SK-N-MC (cell line): ENCODE measurements at regions not wholly inside any gene's neighbourhood (a gene's known extent, or its start where the extent isn't known, plus 50 kb on each side); places are given as distances from the start of the nearest gene placed in this dataset.

ENCODE experiments used
- DNase-seq: peaks from one replicate; pipeline ENCODE4 v3.0.0-alpha.2; 2011; ENCODE audit warnings: low read depth, low spot score
- H3K27ac ChIP-seq: fragments of 200-600 bp; sonication (generic); 2 replicates; pipeline ENCODE4 v1.5.1; 2016; ENCODE audit warnings: mixed run types
- H3K36me3 ChIP-seq: fragments of 200-600 bp; sonication (generic); 2 replicates; pipeline ENCODE4 v1.6.1; 2017; ENCODE audit warnings: antibody characterized with exemption, low read length, mixed read lengths; ENCODE audit not compliant: insufficient read depth
- H3K4me3 ChIP-seq: fragments of 200-600 bp; sonication (generic); 2 replicates; pipeline ENCODE4 v1.5.1; 2016
- H3K9ac ChIP-seq: fragments of 200-600 bp; sonication (generic); 2 replicates; pipeline ENCODE4 v1.8.0; 2017; ENCODE audit warnings: mixed run types, mixed read lengths; ENCODE audit not compliant: insufficient read length
- H3K9me3 ChIP-seq: fragments of 200-600 bp; sonication (generic); 2 replicates; pipeline ENCODE4 v1.6.1; 2017; ENCODE audit warnings: low read depth, mild to moderate bottlenecking, antibody characterized with exemption, low read length, moderate library complexity, mixed read lengths
- EZH2 ChIP-seq: fragments of 200-600 bp; sonication (generic); IDR thresholded peaks from one replicate; pipeline ENCODE4 v1.6.1; 2017; ENCODE audit warnings: antibody characterized with exemption
- FOXP2 ChIP-seq: optimal IDR thresholded peaks from 2 replicates; pipeline ENCODE3; 2011; ENCODE audit warnings: mild to moderate bottlenecking, moderate library complexity; ENCODE audit not compliant: insufficient read depth; ENCODE audit errors: extremely low read length, control extremely low read depth
- POLR2AphosphoS5 ChIP-seq: IDR thresholded peaks from 2 replicates; pipeline ENCODE4 v1.6.1; 2012; ENCODE audit warnings: mild to moderate bottlenecking, low read depth, low read length, borderline replicate concordance

DNA sequence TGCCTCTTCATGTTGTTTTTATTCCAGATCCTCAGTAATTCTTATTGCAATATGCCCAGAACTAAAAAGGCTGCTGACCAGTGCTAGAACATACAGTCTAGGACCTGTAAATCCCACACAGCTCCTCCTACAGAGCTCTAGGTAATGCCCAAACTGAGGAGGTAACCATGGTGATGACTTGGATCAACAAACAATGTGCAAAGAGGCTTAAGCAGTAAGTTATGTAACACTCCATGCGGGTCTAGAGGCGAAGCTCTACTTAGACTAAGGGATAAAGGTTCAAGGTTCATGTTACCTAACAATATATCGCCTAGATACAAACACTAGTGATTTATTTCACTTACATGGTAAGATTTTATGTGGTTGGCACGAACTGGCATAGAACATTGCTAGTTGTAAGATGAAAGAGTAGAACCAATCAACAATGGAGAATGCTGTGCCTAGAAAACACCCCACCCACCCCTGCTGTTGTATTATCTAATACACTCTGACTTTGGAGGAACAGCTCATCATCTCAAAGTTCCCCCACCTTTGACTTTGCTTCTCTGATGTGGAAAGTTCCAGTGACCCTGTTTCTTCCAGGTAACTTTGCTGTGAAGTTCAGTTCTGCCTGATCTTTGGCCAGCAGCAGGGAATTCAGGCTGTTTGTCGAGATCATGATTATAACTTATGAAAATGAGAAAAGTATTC, 242.4 kb downstream of the ALDH8A1 start:
- DNase-seq, result no peak
- Histone ChIP-seq H3K4me3 (no peak overlapping the region), H3K9ac (no peak overlapping the region), H3K36me3 (no peaks in the 10 kb centered on the region), H3K27ac (no peak overlapping the region), H3K9me3 (no peaks in the 10 kb centered on the region)
- TF ChIP-seq EZH2, result no peak

DNA sequence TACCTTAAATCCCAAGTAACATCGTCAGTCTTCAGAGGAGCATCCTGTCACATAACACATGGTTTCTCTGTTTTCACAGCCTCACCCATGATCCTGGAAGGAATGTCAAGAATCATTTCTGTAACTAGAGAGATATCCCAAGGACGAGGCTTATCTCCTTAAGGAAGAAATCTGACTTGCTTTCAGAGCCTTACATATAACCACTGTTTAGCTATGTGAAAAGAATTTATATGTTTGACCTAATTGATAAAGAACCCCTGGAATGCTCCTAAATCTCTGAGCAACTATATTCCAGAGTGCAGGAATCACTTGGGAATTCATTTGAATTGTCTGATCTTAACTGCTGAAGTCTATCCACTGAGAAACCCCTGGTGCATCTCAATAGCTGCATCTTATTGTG, 243.1 kb downstream of the ALDH8A1 start:
- Histone ChIP-seq H3K27ac (no peak overlapping the region), H3K9me3 (no peaks in the 10 kb centered on the region), H3K4me3 (no peak overlapping the region), H3K36me3 (no peaks in the 10 kb centered on the region), H3K9ac (no peak overlapping the region)
- TF ChIP-seq EZH2 (no peak), POLR2AphosphoS5 (no peak), FOXP2 (no peak)
- no peak for DNase-seq

DNA sequence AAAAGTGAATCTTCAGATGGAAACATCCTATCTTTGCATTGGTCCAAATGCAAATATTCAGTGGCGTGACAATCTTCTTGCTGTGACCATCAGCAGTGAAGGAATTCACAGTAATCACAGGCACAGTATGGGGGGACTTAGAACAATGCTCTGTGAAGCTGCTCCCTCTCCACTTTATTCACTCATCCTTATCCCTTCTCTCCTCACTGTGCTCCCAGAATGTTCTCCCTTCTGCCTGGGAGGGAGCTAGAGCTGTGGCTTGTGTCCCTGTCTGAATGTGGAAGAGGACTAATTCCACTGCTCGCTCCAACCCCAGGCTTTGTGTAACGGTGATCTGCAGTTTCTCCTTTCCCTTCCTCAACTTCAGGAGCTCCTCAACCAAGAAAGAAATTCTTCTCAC, 243.7 kb downstream of the ALDH8A1 start:
- Histone ChIP-seq H3K9ac (no peak overlapping the region), H3K4me3 (no peak overlapping the region), H3K9me3 (no peaks in the 10 kb centered on the region), H3K36me3 (no peaks in the 10 kb centered on the region), H3K27ac (no peak overlapping the region)
- no peak for TF ChIP-seq EZH2
- TF ChIP-seq POLR2AphosphoS5, result no peak
- no peak for TF ChIP-seq FOXP2
- no peak for DNase-seq

DNA sequence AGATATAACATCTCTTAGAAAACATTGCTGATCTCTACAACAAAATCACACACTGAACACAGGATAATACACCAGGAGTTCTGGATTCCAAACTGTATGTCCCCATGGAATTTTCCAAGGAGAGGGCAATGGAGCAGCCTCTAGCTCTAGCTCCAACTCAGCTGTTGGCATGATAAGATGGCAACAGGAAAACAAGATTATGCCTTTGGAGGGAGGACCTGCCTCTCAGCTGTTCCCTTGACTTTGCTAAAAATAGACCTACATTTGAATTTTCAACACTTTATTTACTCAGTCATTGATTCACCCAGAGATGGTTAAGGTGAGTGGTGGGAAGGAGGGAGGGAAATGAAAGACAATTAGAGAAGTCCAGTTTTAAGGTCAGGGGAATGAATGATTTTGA, 246.7 kb downstream of the ALDH8A1 start:
- DNase-seq, result no peak
- no peak overlapping the region for H3K27ac ChIP-seq
- H3K9me3 ChIP-seq, result no peaks in the 10 kb centered on the region
- TF ChIP-seq EZH2, result no peak
- TF ChIP-seq FOXP2, result no peak
- no peak for TF ChIP-seq POLR2AphosphoS5
- H3K9ac ChIP-seq, result no peak overlapping the region
- H3K36me3 ChIP-seq, result no peaks in the 10 kb centered on the region
- no peak overlapping the region for H3K4me3 ChIP-seq

DNA sequence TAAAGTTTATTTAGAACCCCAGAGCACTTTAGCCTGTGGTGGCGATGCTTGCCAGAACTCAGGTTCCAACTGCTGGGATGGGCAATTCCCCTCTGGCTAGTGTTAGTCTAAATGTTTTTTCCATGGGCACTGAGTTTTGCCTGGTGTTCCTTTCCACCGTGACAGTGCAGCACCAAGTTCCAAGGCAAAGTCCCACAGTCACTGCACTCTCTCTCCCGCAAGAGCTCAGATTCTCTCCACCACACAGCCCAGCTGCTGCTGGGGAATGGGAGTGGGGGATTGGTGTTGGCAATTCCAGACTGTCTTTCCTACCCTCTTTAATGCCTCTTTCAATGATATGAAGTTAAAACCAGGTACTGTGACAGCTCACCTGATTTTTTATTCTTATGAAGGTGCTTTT, 247.6 kb downstream of the ALDH8A1 start:
- no peak for DNase-seq
- Histone ChIP-seq H3K4me3 (no peak overlapping the region), H3K27ac (no peak overlapping the region), H3K36me3 (no peaks in the 10 kb centered on the region), H3K9ac (no peak overlapping the region), H3K9me3 (no peaks in the 10 kb centered on the region)
- TF ChIP-seq POLR2AphosphoS5, result no peak
- no peak for TF ChIP-seq EZH2

DNA sequence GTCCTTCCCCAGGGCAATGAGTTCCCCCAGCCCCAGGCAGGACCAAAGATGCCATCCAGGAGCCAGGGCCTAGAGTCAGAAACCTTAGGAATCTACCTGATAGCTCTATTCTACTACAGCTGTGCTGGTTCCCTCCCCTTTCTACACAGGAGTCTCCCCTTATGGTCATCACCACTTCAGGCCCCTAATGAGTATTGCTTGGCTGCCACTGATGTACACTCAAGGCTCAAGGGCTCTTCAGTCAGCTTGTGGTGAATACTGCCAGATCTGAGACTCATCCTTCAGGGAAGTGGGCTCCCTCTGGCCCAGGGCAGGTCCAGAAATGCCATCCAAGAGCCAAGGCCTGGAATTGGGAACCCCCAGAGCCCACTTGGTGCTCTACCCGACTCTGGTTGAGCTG, 248.6 kb downstream of the ALDH8A1 start:
- no peaks in the 10 kb centered on the region for H3K9me3 ChIP-seq
- H3K9ac ChIP-seq, result no peak overlapping the region
- H3K4me3 ChIP-seq, result no peak overlapping the region
- no peak overlapping the region for H3K27ac ChIP-seq
- no peak for DNase-seq
- TF ChIP-seq POLR2AphosphoS5 (no peak), FOXP2 (no peak), EZH2 (no peak)
- no peaks in the 10 kb centered on the region for H3K36me3 ChIP-seq

DNA sequence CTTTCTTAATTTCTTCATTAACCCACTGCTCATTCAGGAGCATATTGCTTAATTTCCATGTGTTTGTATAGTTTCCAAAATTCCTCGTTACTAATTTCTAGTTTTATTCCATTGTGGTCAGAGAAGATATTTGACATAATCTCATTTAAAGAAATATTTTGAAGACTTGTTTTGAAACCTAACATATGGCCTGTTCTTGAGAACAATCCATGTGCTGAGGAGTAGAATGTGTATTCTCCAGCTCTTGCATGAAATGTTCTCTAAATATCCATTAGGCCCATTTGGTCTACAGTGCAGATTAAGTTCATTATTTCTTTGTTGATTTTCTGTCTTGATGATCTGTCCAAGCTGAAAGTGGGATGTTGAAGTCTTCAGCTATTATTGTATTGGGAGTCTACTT, 251.7 kb downstream of the ALDH8A1 start:
- no peak for DNase-seq
- Histone ChIP-seq H3K27ac (no peak overlapping the region), H3K36me3 (no peaks in the 10 kb centered on the region), H3K9me3 (no peaks in the 10 kb centered on the region), H3K4me3 (no peak overlapping the region), H3K9ac (no peak overlapping the region)
- TF ChIP-seq EZH2, result no peak
- TF ChIP-seq FOXP2, result no peak
- no peak for TF ChIP-seq POLR2AphosphoS5

DNA sequence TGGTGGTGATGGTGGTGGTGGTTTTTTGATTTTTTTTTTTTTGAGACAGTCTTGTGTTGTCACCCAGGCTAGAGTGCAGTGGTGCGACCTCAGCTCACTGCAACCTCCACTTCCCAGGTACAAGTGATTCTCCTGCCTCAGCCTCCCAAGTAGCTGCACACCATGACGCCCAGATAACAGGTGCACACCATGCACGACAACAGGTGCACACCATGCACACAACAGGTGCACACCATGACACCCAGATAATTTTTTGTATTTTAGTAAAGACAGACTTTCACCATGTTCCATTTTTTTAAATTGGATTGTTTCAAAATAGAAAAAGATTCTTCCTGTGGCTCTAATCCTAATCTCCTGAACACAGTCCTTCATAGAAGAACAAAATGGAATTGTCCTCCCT, 257.9 kb downstream of the ALDH8A1 start:
- TF ChIP-seq POLR2AphosphoS5 (no peak), EZH2 (no peak), FOXP2 (no peak)
- H3K27ac ChIP-seq, result no peak overlapping the region
- H3K9ac ChIP-seq, result no peak overlapping the region
- DNase-seq, result no peak
- H3K4me3 ChIP-seq, result no peak overlapping the region
- no peaks in the 10 kb centered on the region for H3K36me3 ChIP-seq
- H3K9me3 ChIP-seq, result no peaks in the 10 kb centered on the region

DNA sequence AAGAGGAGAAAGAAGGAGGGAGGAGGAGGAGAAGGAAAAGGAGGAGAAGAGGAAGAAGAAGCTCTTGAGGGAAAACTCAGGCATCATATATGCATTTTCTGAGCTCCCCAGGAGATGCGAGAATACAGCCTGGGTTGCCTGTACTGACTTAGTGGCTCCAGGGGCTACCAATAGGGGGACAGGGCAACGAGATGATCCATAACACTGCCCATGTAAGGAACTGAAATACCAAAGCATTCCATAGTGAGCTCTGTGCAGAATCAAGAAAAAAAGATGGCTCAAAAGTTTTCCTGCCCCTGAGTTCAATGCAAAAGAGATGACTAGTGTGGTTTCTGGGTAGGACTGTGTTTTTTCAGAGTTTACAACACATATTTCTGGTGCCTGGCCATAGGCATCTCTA, 258.7 kb downstream of the ALDH8A1 start:
- DNase-seq, result no peak
- Histone ChIP-seq H3K4me3 (no peak overlapping the region), H3K27ac (no peak overlapping the region), H3K9ac (no peak overlapping the region), H3K36me3 (no peaks in the 10 kb centered on the region), H3K9me3 (no peaks in the 10 kb centered on the region)
- TF ChIP-seq POLR2AphosphoS5 (no peak), FOXP2 (no peak)

DNA sequence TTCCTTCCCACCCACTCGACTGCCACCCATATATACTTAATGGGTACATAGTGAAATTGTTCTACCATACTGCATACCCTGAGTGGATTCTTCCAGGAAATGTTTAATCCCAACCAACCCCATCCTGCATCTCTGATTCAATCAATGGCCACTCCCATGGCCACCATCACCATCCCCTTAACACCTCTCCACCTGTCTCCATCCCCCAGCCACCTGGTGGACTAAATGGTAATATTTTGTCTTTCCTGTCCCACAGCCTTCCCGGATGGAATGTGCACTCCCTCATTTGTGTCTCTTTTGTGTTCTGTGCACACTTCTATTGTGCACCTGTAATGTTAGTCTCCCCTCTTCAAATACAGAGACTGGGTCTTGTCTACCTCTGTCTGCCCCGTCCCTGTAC, 259.9 kb downstream of the ALDH8A1 start:
- no peak overlapping the region for H3K27ac ChIP-seq
- no peaks in the 10 kb centered on the region for H3K9me3 ChIP-seq
- DNase-seq, result no peak
- H3K9ac ChIP-seq, result no peak overlapping the region
- H3K4me3 ChIP-seq, result no peak overlapping the region
- TF ChIP-seq FOXP2 (no peak), EZH2 (no peak), POLR2AphosphoS5 (no peak)
- no peaks in the 10 kb centered on the region for H3K36me3 ChIP-seq
